DLD1 (cell line): ENCODE measurements at regions not wholly inside any gene's neighbourhood (a gene's known extent, or its start where the extent isn't known, plus 50 kb on each side); places are given as distances from the start of the nearest gene placed in this dataset.
"Not testable (repeated sequence)": the region's sequence is repeated elsewhere in the genome, so short reads cannot be mapped to it uniquely, and the experiment has no call there.

ENCODE experiments used
- in situ Hi-C: cut with HindIII; loops from 2 replicates; pipeline ENCODE4 v1.10.0; 2017; ENCODE audit warnings: low sequenced_read_pairs

DNA sequence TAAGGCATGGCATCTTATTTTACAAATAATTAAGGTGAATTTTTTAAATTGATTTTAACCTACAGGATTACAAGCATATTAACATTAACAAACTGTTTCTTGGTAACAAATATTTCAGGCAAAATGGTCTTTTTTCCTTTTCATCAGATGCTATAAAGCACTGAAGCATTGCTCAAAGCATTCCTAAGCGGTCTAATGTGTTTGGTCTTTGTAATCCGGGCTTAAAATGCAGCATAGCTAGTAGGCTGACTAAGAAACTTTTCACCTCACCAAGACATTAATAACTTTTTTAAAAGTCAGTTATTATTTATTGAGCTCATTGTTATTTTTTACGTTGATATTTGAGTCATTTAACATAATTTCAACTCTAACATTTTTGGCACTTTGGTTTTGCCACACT, 538.8 kb upstream of the SLC39A10 start:
- in situ Hi-C loops, result no loop called here

GRCh38 chr2:195117011-195117410, 540.0 kb upstream of the SLC39A10 start:
- in situ Hi-C loops, result no loop called here

- in situ Hi-C loops, result no loop called here
These were observed 541.3 kb upstream of the SLC39A10 start for GRCh38 chr2:195115738-195116137.

DNA sequence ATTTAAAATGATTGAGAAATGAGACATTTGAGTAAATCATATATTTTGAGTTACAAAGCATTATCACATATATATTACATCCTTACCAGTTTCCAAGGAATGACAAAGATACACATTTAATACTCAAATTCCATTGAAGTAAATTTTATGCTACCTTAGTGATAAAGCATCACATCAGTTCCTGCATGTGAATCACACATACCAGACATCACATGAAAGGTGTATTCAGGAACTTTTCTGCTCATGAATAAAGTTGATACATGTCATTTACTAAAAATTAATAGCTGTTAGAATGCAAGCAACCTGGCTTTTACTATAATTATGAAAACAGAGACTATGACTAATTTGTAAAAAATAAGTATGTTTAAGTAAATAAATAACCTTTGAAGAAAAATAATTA, 548.8 kb upstream of the SLC39A10 start:
- in situ Hi-C loops, result no loop called here

- in situ Hi-C loops, result no loop called here
These were observed 550.2 kb upstream of the SLC39A10 start for GRCh38 chr2:195106681-195107380.

DNA sequence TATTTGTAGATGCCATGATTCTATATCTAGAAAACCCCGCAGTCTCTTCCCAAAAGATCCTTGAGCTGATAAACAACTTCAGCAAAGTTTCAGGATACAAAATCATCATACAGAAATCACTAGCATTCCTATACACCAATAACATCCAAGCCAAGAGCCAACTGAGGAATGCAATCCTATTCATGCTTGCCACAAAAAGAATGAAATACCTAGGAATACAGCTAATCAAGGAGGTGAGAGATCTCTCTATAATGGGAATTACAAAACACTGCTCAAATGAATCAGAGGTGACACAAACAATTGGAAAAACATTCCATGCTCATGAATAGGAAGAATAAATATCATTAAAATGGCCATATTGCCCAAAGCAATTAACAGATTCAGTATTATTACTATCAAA, 551.4 kb upstream of the SLC39A10 start:
- in situ Hi-C loops, result no loop called here

DNA sequence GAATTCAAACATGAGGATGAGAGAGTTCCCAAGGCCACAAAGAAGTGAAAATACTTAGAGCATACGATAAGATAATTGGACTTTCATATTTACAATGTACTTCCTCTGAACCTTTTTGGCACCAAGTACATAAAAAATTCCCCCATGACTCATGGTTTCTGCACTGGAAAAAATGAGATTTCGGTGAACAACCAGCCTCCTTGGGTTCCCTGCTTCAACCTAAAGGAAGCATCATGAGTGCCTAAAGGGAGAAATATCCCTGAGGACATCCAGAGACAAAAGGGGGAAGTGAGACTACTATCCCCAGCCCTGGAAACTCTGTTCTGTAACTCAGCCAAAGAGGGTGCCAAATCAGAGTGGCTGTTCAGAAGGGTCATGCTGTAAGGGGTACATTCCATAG, 562.7 kb upstream of the SLC39A10 start:
- in situ Hi-C loops, result no loop called here

- in situ Hi-C loops, result no loop called here
These were observed 564.7 kb upstream of the SLC39A10 start for GRCh38 chr2:195092341-195092740.

- in situ Hi-C loops, result not testable (repeated sequence)
These were observed 584.2 kb upstream of the SLC39A10 start for GRCh38 chr2:195072806-195073205.

DNA sequence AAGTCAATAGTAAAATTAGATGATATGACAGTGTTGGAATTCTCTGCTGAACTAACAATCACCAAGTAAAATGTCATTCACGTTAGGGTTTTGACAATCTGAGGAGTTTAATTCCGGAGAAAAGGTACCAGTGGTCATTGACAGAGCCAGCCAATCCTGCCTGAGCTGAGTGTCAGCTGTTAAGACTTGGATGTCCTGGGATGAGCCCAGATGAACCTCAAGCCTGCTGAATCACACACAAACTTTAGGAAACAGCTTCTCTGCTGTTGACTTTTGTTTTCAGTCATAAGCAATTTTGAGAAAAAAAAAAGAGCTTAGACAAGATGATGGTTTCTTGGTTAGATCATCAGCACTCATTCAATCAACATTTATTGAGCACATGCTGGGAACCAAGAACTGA, 600.0 kb upstream of the SLC39A10 start:
- in situ Hi-C loops, result no loop called here

- in situ Hi-C loops, result no loop called here
These were observed 601.0 kb upstream of the SLC39A10 start for GRCh38 chr2:195055996-195056395.

DNA sequence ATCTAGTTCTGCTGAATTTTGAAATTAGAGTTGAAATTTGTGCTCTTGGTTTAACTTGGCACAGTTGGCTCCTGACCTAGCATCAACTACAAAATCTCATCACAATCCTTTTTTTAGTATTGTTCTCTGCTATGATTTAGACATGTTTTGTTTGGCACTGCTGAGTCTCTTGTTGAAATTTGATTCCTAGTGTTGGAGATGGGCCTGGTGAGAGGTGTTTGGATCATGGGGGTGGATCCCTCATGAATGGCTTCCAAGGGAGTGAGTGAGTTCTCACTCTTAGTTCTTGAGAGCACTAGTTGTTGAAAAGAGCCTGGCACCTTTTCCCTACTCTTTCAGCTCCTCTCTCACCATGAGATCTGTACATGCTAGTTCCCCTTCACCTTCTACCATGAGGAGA, 605.6 kb upstream of the SLC39A10 start:
- in situ Hi-C loops, result no loop called here

- in situ Hi-C loops, result no loop called here
These were observed 607.5 kb upstream of the SLC39A10 start for GRCh38 chr2:195049372-195050031.

DNA sequence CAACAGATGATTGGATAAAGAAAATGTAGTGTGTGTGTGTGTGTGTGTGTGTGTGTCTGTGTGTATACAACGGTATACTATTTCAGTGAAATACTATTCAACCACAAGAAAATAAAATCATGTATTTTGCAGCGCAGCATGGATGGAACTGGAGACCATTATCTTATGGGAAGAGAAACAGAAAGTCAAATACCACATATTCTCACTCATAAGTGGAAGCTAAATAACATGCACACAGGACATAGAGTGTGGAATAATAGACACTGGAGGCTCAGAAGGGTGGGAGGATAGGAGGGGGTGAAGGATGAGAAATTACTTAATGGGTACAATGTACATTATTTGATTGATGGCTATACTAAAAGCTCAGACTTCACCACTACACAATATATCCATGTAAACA, 609.1 kb upstream of the SLC39A10 start:
- in situ Hi-C loops, result no loop called here

- in situ Hi-C loops, result no loop called here
These were observed 612.2 kb upstream of the SLC39A10 start for GRCh38 chr2:195044801-195045200.

DNA sequence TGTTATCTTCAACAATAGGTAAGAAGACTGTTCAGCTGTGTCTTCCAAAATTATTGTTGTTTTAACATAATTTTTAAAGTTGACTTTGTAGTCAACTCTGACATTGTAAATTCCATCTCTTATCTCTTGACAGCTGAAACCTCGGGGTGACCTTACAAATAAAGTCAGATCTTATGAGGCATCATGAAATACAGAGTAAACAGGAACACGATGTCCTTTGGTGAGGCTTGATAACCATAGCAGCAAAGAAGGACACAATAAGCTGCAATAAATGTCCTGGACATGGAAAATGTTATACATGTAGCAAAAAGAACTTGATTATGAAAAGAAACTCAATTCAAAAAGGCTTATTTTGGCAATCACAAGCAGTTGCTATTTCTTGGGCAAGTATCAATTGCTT, 618.9 kb upstream of the SLC39A10 start:
- in situ Hi-C loops, result no loop called here

DNA sequence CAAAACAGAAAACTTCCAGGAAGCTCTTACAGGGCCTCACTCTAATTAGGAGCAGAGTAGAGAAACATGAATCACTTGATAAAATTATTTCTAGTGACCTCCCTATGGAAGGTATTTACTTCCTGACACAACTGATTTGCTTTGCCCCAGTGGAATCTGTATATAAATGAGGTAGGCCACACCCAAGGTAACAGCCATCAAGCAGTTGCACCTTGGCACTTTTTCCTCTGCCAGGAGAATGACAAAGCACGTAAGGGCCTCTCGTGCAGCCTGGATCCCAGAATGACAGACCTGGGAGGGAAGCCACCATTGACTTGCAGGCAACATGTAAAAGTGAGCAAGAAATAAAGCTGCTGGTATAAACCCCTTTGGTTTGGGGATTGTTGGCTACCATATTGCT, 620.0 kb upstream of the SLC39A10 start:
- in situ Hi-C loops, result no loop called here

GRCh38 chr2:195031411-195031810, 625.6 kb upstream of the SLC39A10 start:
- in situ Hi-C loops, result no loop called here

- in situ Hi-C loops, result no loop called here
These were observed 627.0 kb upstream of the SLC39A10 start for GRCh38 chr2:195029804-195030654.

DNA sequence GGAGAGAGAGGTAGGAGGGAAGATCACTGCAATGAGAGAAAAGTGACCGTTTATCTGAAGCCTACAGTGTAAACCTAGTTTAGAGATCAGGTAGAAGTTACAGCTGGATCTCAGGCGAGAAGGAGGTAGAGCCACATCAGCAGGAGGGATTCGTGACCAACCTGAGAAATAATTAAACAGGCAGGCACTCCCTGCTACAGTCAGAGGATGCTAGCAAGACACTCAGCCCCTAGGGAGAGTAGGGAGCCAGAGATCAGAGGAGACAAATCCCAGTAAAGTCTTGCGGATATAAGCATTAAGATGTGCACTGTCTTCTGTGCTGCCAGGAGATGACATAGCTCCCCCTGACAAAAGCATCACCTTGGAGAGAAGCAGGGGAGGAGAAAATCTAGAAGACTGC, 629.1 kb upstream of the SLC39A10 start:
- in situ Hi-C loops, result no loop called here

- in situ Hi-C loops, result no loop called here
These were observed 630.8 kb upstream of the SLC39A10 start for GRCh38 chr2:195026261-195026660.

GRCh38 chr2:195022508-195022830, 634.6 kb upstream of the SLC39A10 start:
- in situ Hi-C loops, result no loop called here
